Uterus (tissue), 2 donors: ENCODE measurements at regions not wholly inside any gene's neighbourhood (a gene's known extent, or its start where the extent isn't known, plus 50 kb on each side); places are given as distances from the start of the nearest gene placed in this dataset.
"Not testable (repeated sequence)": the region's sequence is repeated elsewhere in the genome, so short reads cannot be mapped to it uniquely, and the experiment has no call there.

Source experiments
- CTCF ChIP-seq, 4 experiments: fragments of 200-600 bp in 2 of 4; fragments of 450-650 bp in 2 of 4; sonication (generic) in 2 of 4; IDR thresholded peaks; one replicate each; pipeline ENCODE4 v1.5.1; 2016 to 2019; ENCODE audit warnings: antibody characterized with exemption in 4 of 4, mild to moderate bottlenecking in 2 of 4, moderate library complexity in 1 of 4
- POLR2A ChIP-seq, 2 donors: fragments of 450-650 bp; IDR thresholded peaks; one replicate each; pipeline ENCODE4 v1.6.1; 2016; ENCODE audit warnings: antibody characterized with exemption in 2 of 2, mild to moderate bottlenecking in 1 of 2, moderate library complexity in 1 of 2

- TF ChIP-seq CTCF, POLR2A (IDR thresholded peaks at IDR 0.05): not testable (repeated sequence)
Measured at GRCh38 chr1:55430206-55430605, 215.0 kb upstream of the USP24 start.
